Testis (tissue), 2 donors: ENCODE measurements at regions not wholly inside any gene's neighbourhood (a gene's known extent, or its start where the extent isn't known, plus 50 kb on each side); places are given as distances from the start of the nearest gene placed in this dataset.
A peak's percentile ranks its signal among the peaks of the same experiment; 100 is the strongest.
"Not testable (repeated sequence)": the region's sequence is repeated elsewhere in the genome, so short reads cannot be mapped to it uniquely, and the experiment has no call there.

Experiments used
- DNase-seq: peaks from one replicate; pipeline ENCODE4 v3.0.0-alpha.2; 2019
- H3K27ac ChIP-seq, 2 donors: fragments of 200-600 bp; sonication (generic); one replicate each; pipeline ENCODE4 v1.5.1; 2019
- H3K27me3 ChIP-seq: fragments of 200-600 bp; sonication (generic); one replicate; pipeline ENCODE4 v1.5.1; 2019
- H3K36me3 ChIP-seq: fragments of 200-600 bp; sonication (generic); one replicate; pipeline ENCODE4 v1.5.1; 2017; ENCODE audit warnings: low read depth; ENCODE audit errors: missing control alignments
- H3K4me1 ChIP-seq: fragments of 200-600 bp; sonication (generic); one replicate; pipeline ENCODE4 v1.5.1; 2019
- H3K4me3 ChIP-seq, 2 donors: fragments of 200-600 bp; sonication (generic); one replicate each; pipeline ENCODE4 v1.5.1; 2017 to 2019
- H3K9me3 ChIP-seq: fragments of 200-600 bp; sonication (generic); one replicate; pipeline ENCODE4 v1.5.1; 2017
- POLR2A ChIP-seq: fragments of 450-650 bp; IDR thresholded peaks from one replicate; pipeline ENCODE4 v1.6.1; 2017; ENCODE audit warnings: antibody characterized with exemption, mild to moderate bottlenecking, moderate library complexity
- WGBS, 2 donors: methylation state at CpG; one replicate each; pipeline ENCODE4 v1.1.5; 2018; 5-methylcytosine and 5-hydroxymethylcytosine counted together
- intact Hi-C: fragments of 100-400 bp; cut with DNase I; formaldehyde crosslinking; loops from one replicate; pipeline ENCODE4 v1.15.1; 2023; ENCODE audit warnings: low total_unique reads
- TF ChIP-seq, protein P1 (sequence below), 3 experiments: fragments of 450-650 bp in 2 of 3; fragments of 200-600 bp in 1 of 3; sonication (generic) in 1 of 3; IDR thresholded peaks; one replicate each; pipeline ENCODE4 v1.5.1; 2016 to 2019; ENCODE audit warnings: antibody characterized with exemption in 3 of 3, mild to moderate bottlenecking in 2 of 3, moderate library complexity in 1 of 3

DNA sequence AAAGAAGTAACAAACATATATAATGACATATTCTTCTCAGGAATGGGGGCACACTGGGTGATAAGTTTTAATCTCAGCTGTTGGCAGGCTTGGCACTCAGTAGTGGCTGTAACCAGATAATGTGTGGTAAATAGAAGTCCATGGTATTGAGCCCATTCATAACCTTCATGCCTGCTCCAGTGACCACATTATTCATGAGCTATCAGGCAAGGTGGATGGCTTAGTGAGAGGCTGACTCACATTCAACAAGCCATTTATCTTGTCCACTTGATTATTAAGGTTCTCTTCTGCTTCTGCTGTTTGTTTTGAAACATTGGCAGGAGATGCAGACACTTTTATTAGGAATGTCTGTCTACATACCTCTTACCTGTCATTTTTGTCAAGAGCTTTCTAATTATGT is 950.4 kb upstream of the LRFN5 start:
- TF ChIP-seq, protein P1, sequence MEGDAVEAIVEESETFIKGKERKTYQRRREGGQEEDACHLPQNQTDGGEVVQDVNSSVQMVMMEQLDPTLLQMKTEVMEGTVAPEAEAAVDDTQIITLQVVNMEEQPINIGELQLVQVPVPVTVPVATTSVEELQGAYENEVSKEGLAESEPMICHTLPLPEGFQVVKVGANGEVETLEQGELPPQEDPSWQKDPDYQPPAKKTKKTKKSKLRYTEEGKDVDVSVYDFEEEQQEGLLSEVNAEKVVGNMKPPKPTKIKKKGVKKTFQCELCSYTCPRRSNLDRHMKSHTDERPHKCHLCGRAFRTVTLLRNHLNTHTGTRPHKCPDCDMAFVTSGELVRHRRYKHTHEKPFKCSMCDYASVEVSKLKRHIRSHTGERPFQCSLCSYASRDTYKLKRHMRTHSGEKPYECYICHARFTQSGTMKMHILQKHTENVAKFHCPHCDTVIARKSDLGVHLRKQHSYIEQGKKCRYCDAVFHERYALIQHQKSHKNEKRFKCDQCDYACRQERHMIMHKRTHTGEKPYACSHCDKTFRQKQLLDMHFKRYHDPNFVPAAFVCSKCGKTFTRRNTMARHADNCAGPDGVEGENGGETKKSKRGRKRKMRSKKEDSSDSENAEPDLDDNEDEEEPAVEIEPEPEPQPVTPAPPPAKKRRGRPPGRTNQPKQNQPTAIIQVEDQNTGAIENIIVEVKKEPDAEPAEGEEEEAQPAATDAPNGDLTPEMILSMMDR (IDR thresholded peaks at IDR 0.05), result no peak
- TF ChIP-seq POLR2A, result no peak
- Histone ChIP-seq H3K27me3 (no peaks in the 10 kb centered on the region), H3K4me3 (no peak overlapping the region), H3K9me3 (no peaks in the 10 kb centered on the region), H3K4me1 (no peaks in the 10 kb centered on the region), H3K36me3 (no peaks in the 10 kb centered on the region), H3K27ac (no peak overlapping the region)
- no peak for DNase-seq
- intact Hi-C loops, result no loop called here

DNA sequence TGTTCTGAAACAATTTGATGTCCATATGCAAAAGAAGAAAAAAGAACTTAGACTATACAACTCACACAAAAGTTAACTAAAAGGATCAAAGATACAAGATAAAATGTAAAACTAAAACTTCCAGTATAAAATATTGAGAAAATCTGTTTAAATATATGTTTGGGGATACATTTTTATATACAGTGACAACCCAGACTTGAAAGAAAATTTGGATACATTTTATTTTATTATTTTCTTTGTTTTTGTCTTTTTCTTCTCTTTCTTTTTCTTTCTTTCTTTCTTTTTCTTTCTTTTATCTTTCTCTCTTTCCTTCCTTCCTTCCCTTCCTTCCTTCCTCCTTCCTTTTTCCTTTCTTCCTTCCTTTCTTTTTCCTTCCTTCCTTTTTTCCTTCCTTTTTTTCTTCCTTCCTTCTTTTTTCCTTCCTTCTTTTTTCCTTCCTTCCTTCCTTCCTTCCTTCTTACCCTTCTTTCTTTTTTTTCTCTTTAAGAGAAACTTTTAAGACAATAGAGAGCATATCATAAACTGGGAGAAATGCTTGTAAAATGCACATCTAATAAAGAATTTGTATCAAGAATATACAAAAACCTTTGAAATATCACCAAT is 954.5 kb upstream of the LRFN5 start:
- no peak for DNase-seq
- Histone ChIP-seq H3K36me3 (no peaks in the 10 kb centered on the region), H3K9me3 (no peaks in the 10 kb centered on the region)

DNA sequence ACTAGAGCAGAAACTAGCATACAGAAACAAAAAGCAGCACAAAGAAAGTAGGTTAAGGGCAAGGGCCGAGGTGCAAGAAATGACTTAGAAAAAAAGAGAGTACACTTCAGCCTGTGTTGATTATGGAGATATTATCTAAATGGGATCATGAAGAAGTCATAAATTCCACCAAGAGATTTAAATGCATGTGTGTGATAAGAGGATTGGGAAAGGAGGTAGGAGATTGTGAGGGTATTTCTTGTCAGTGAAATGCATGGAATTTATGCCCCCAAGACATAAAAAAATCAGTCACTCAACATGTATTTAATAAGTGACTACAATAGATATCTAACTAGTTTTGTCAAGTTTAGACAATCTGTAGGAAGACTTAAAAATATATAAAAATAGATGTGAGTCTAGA is 976.2 kb upstream of the LRFN5 start:
- DNase-seq, result no peak
- Histone ChIP-seq H3K4me1 (no peaks in the 10 kb centered on the region), H3K9me3 (no peaks in the 10 kb centered on the region), H3K36me3 (no peaks in the 10 kb centered on the region), H3K4me3 (peak overlapping the region in 1 of 2 donors; percentile 39), H3K27ac (no peak overlapping the region), H3K27me3 (no peaks in the 10 kb centered on the region)
- intact Hi-C loops, result no loop called here
- TF ChIP-seq, protein P1 (IDR thresholded peaks at IDR 0.05), result no peak
- no peak for TF ChIP-seq POLR2A
- 25 to 40% methylated on average over 1 of the region's 1 CpG for WGBS, 2 donors

More for the DNA sequence above, 954.5 kb upstream of the LRFN5 start:
- H3K27ac ChIP-seq, result no peak overlapping the region
- H3K27me3 ChIP-seq, result no peaks in the 10 kb centered on the region
- TF ChIP-seq POLR2A, result no peak
- TF ChIP-seq, protein P1 (IDR thresholded peaks at IDR 0.05), result no peak
- no peaks in the 10 kb centered on the region for H3K4me1 ChIP-seq
- no peak overlapping the region for H3K4me3 ChIP-seq
- intact Hi-C loops, result no loop called here

DNA sequence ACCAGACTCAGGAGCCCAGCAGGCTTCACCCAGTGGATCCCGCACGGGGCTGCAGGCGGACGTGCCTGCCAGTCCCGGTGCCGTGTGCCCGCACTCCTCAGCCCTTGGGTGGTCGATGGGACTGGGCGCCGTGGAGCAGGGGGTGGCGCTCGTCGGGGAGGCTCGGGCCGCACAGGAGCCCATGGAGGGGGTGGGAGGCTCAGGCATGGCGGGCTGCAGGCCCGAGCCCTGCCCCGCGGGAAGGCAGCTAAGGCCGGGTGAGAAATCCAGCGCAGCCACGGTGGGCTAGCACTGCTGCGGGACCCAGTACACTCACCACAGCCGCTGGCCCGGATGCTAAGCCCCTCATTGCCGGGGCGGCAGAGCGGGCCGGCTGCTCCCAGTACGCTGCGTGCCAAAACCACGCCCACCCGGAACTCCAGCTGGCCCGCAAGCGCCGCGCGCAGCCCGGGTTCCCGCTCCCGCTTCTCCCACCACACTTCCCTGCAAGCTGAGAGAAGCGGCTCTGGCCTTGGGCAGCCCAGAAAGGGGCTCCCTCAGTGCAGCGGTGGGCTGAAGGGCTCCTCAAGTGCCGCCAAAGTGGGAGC is 977.0 kb upstream of the LRFN5 start:
- H3K4me3 ChIP-seq, result peak overlapping the region; percentile 12 to 39
- intact Hi-C loops, H3K4me1 ChIP-seq, H3K27ac ChIP-seq, H3K9me3 ChIP-seq, H3K27me3 ChIP-seq, H3K36me3 ChIP-seq: not testable (repeated sequence)
- 71 to 77% methylated on average over 20 to 38 of the region's 44 CpGs for WGBS, 2 donors
- peak; percentile 71 for DNase-seq

DNA sequence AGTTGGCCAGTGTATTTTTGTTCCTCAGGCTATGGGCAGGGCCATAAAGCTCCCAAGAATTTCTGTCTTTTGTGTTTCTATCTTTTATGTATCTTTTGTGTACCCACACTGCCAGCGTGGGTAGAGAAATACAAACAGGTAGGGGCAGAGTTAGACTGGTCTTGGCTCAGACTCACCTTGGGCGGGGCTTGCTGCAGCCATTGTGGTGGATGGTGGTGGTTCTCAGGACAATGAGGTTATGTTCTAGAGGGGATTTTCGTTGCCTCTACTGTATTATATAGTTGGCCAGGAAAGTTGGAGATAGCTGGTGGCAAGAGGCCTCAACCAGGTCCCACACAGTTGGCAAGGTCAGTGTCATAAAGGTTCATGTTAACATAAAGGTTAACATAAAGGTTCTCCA is 977.5 kb upstream of the LRFN5 start:
- no peak for DNase-seq
- TF ChIP-seq POLR2A, result no peak
- TF ChIP-seq, protein P1 (IDR thresholded peaks at IDR 0.05), result no peak
- Histone ChIP-seq H3K4me1 (no peaks in the 10 kb centered on the region), H3K4me3 (peak overlapping the region; percentile 12 to 39), H3K9me3 (no peaks in the 10 kb centered on the region), H3K36me3 (no peaks in the 10 kb centered on the region), H3K27ac (no peak overlapping the region), H3K27me3 (no peaks in the 10 kb centered on the region)
- intact Hi-C loops, result no loop called here
- WGBS, 2 donors, result 64 to 75% methylated on average over 3 of the region's 3 CpGs
